ENCODE measurements at regions not wholly inside any gene's neighbourhood (a gene's known extent, or its start where the extent isn't known, plus 50 kb on each side); places are given as distances from the start of the nearest gene placed in this dataset.
A peak's percentile ranks its signal among the peaks of the same experiment; 100 is the strongest.
"Not testable (repeated sequence)": the region's sequence is repeated elsewhere in the genome, so short reads cannot be mapped to it uniquely, and the experiment has no call there.

DNA sequence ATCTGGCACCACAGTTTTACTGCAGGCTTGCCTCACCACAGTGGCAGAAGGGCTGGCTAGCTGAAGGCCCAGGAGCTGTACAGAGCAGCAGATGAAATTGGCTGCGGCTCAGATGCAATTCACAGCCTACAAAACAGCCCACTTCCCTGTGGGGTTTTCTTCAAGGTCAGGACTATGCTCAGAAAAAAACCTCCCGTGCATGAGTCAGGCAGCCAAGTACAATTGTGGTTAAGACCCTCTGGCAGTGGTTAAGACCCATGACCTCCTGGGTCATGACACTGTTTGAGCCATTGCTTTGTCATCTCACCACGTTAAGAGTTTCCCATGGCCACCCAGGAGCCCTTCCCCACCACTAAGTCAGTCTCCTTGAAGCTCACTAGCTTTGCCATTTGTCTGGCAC, 276.3 kb downstream of the HNRNPD start:
- DNase-seq (ENCODE audit: low spot score), result peak; percentile 54
- FAIRE-seq, result peak; percentile 75

GRCh38 chr4:82090717-82091116, 283.1 kb downstream of the HNRNPD start:
- FAIRE-seq (no peak), DNase-seq (ENCODE audit: low spot score) (no peak)

- no peak for FAIRE-seq
- DNase-seq (ENCODE audit: low spot score), result no peak
These were observed 289.0 kb downstream of the HNRNPD start for GRCh38 chr4:82084747-82085146.

DNA sequence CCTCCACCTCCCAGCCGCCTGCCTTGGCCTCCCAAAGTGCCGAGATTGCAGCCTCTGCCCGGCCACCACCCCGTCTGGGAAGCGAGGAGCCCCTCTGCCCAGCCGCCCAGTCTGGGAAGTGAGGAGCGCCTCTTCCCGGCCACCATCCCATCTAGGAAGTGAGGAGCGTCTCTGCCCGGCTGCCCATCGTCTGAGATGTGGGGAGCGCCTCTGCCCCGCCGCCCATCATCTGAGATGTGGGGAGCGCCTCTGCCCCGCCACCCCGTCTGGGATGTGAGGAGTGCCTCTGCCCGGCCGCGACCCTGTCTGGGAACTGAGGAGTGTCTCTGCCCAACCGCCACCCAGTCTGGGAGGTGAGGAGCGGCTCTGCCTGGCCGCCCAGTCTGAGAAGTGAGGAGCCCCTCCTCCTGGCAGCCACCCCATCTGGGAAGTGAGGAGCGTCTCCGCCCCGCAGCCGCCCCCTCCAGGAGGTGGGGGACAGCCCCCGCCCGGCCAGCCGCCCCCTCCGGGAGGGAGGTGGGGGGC, 296.3 kb downstream of the HNRNPD start:
- DNase-seq (ENCODE audit: low spot score); FAIRE-seq: not testable (repeated sequence)

DNA sequence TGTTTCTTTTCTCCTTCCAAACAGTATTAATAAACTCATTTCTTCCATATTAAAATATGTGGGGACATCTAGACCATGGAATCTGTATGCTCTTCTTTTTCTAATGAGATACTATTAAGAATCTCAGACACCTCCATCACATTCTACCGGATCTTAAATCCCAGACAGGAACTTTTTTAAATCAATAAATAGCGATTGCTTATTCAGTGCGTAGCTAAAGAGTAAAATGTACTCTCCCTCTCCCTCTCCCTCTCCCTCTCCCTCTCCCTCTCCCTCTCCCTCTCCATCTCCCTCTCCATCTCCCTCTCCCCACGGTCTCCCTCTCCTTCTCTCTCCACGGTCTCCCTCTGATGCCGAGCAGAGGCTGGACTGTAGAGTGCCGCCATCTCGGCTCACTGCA, 297.0 kb downstream of the HNRNPD start:
- no peak for FAIRE-seq
- no peak for DNase-seq (ENCODE audit: low spot score)

- DNase-seq (ENCODE audit: low spot score), result no peak
- no peak for FAIRE-seq
These were observed 297.4 kb downstream of the HNRNPD start for GRCh38 chr4:82076359-82076758.

GRCh38 chr4:82071951-82072350, 301.8 kb downstream of the HNRNPD start:
- DNase-seq (ENCODE audit: low spot score) (no peak), FAIRE-seq (no peak)

DNA sequence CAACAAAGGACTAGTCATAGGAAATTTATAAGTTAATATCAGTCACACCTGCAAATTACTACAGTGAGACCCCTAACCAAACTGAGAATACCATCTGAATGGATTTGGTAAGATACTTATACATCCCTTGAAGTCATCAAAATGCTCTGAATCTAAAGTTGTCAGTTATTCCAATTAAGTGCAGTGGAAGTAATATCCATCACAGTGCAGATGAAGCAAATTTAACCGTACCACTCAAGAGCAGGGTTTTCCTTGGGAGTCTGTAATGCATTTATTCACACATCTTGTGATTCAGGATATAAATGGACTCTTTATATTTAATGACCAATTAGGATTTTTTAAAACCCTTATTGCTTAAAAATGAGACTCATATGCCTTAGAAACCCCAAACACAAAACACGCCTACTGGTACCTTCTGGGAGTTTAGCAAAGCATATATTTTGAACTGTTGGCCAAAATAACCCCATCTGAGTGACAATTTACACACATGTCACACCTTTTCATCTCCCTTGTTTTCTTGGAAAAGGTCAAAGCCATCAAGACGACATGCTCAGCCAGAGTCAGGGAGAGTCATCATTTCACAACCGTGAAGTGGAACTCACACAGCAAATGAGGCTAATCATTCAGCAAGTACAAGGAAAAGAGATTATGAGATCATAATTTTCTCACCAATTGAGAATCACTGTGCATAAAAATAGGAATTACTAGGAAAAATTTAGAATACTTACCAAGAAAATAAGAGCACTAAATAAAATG, 303.7 kb downstream of the HNRNPD start:
- FAIRE-seq (no peak), DNase-seq (ENCODE audit: low spot score) (no peak)

DNA sequence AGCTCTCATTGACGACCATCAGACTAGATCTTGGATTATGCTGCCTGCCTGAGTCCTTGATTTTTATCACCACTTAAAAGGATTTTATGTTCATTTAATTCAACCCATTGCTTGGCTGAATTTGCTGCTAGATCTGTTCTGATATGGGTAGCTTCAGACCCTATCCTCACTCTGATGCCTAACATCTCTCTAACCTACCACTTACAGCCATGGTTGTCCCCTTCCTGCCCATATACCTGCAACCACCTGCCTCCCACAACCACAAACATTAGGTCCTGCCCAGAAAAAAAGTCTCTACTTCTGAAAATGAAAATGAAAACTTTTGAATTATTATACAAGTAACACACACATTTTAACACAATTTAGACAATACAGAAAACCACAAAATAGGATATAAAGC, 310.8 kb downstream of the HNRNPD start:
- DNase-seq (ENCODE audit: low spot score) (no peak), FAIRE-seq (no peak)

DNA sequence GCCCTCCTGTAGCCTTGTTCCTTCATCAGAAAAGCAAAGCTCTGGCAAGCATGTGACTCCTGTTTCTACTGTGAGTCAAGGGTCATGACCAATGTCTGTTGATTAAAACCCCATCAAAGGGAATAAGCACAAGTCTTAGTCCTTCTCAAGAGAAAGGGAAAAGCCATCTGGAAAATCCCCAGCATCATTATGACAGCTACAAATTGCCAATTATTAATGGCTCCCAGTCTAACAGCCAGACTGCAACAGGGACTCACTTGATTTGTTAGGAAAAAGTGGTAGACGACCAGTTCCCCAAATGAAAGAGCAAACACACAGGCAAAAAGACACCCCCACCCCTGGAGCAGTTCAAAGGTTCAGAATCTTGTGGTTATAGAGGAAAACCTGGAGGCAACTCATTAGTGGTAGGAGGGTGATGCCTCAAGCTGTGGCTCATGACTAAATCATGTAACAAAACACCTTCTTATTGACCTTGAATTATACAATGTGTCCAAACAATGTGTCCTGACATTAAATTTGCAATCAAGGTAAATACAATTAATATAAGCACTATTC, 315.7 kb downstream of the HNRNPD start:
- FAIRE-seq (no peak), DNase-seq (ENCODE audit: low spot score) (no peak)

GRCh38 chr4:82055156-82055555, 318.6 kb downstream of the HNRNPD start:
- FAIRE-seq (no peak), DNase-seq (ENCODE audit: low spot score) (no peak)

GRCh38 chr4:82053396-82053795, 320.4 kb downstream of the HNRNPD start:
- DNase-seq (ENCODE audit: low spot score) (no peak), FAIRE-seq (no peak)

DNA sequence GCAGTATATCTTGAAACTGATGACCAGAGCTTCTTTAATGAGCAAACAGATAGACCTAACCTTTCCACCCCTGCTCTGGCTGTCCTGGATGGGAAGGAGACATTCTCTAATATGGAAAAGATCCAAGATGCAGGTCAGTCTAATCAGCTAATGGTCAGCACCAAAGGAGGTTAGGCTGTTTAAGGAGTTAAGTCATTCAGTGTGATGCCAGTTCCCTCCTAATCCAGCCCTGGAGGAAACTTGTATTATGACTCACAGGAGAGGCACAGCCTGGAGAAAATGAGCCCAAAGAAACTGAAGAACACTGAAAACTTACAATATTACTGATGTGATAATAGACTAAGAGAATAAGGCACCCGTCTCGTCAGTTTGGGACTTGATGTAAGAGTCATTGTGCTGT, 323.0 kb downstream of the HNRNPD start:
- no peak for FAIRE-seq

DNA sequence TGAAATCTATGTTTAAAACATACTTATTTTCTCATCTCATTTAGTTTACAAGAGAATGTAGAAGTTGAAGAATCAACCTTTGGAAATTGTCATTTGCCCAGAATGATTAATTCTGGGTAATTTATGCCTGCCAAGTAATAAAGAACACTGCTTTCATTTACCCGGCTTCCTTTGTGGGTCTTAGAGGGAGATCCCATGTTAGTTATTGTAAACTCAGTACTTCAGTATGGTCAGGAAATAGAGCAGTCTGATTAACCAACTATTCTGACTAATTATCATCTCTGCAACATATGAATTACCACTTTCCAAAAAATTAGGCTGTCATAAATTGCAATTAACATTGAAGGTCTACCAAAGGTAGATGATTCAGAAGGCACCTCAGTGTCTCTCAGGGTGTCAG, 324.5 kb downstream of the HNRNPD start:
- DNase-seq (ENCODE audit: low spot score) (no peak), FAIRE-seq (no peak)

More for the DNA sequence above, 323.0 kb downstream of the HNRNPD start:
- DNase-seq (ENCODE audit: low spot score), result no peak

DNA sequence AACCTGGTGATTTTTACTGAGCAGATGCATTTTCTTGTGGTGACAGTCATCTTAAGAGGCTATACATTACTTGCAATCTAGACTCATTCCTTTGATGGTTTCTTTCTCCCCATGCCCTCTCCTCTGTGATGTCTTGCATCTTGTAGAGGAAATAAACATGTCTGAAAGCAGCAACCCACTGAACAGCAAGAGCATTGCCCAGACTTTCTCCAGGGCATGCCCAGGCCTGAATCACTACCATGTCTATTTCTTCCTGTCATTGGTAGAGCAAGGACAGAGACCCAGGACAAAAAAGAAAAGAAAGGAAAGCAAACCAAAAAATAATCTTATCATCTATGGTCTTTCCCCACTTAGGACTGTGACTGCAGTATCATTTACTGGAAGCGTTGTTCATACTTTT, 326.1 kb downstream of the HNRNPD start:
- DNase-seq (ENCODE audit: low spot score) (no peak), FAIRE-seq (no peak)

- FAIRE-seq (no peak), DNase-seq (ENCODE audit: low spot score) (no peak)
These were observed 327.0 kb downstream of the HNRNPD start for GRCh38 chr4:82046796-82047195.

DNA sequence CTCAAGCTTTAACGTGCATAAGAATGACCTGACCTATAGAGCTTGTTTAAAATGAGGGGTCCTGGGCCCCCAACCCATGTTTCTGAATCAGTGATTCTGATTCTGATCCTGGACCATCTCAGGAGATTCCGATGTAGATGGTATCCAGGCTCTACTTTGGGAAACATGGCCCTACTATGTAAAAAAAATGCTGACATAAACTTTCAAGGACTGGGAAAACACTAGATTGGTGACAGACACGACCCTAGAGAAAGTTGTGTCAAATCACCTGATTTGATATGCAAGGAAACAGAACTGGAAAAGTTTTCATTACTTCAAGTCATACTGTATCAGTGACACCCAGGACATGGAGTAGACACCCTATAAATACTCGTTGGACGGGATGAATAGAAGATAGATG, 328.5 kb downstream of the HNRNPD start:
- FAIRE-seq, result no peak

GRCh38 chr4:82044141-82044993, 329.4 kb downstream of the HNRNPD start:
- no peak for FAIRE-seq
- DNase-seq (ENCODE audit: low spot score), result no peak

More for the DNA sequence above, 328.5 kb downstream of the HNRNPD start:
- no peak for DNase-seq (ENCODE audit: low spot score)

DNA sequence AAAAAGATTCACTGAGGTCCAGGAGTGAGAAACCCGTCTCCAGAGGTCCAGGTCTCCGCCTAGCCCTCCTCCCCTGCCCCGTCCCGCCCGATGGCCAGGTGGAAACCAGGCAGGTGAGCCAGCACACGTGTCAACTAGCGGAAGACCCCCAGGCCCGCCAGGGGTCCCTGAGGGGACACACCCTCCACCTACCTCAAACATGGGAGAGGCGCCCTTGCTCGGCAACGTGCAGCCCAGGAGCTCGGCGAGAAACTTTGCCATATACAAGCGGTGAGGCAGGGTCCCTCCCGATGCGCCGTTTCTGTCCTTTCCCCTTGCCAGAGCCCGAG, 330.0 kb downstream of the HNRNPD start:
- DNase-seq (ENCODE audit: low spot score) (no peak), FAIRE-seq (no peak)

- DNase-seq (ENCODE audit: low spot score) (no peak), FAIRE-seq (no peak)
These were observed 330.5 kb downstream of the HNRNPD start for GRCh38 chr4:82043081-82043808.

DNA sequence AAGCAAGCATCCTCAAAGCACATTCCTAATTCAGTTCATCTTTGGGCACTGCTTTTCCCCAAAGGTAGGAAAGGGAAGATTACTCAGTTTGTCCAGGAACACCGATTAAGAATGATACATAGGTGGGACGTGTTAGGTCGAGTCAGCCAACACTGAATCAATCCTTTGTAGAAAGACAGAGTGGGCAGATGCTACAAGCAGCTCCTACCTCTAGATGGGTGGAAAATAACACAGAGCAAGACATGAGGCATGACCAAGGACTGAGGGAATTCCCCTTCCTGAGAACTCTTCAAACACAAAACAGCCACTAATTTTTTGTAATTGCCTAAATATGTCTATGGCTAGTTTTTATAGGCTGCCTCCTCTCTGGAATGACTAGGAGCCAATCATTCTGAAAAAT, 331.7 kb downstream of the HNRNPD start:
- DNase-seq (ENCODE audit: low spot score) (no peak), FAIRE-seq (no peak)

GRCh38 chr4:82038936-82039335, 334.9 kb downstream of the HNRNPD start:
- FAIRE-seq, result no peak
- DNase-seq (ENCODE audit: low spot score), result no peak
